GM18526 (cell line): ENCODE measurements at regions not wholly inside any gene's neighbourhood (a gene's known extent, or its start where the extent isn't known, plus 50 kb on each side); places are given as distances from the start of the nearest gene placed in this dataset.

ENCODE experiments used
- POLR2A ChIP-seq: IDR thresholded peaks from 3 replicates; pipeline ENCODE4 v1.6.1; 2011; ENCODE audit not compliant: insufficient read length; ENCODE audit errors: extremely low read depth

GRCh38 chr15:70432924-70433495, 330.3 kb downstream of the UACA start:
- TF ChIP-seq POLR2A: no peak

- no peak for TF ChIP-seq POLR2A
These were observed 331.5 kb downstream of the UACA start for GRCh38 chr15:70431854-70432253.

- TF ChIP-seq POLR2A: no peak
These were observed 332.4 kb upstream of the TLE3 start for GRCh38 chr15:70430069-70430468.

GRCh38 chr15:70429056-70429722, 331.5 kb upstream of the TLE3 start:
- no peak for TF ChIP-seq POLR2A

GRCh38 chr15:70428211-70428822, 330.6 kb upstream of the TLE3 start:
- TF ChIP-seq POLR2A: no peak

- TF ChIP-seq POLR2A: no peak
These were observed 329.7 kb upstream of the TLE3 start for GRCh38 chr15:70427167-70428120.

GRCh38 chr15:70426096-70426821, 328.5 kb upstream of the TLE3 start:
- TF ChIP-seq POLR2A: no peak

GRCh38 chr15:70424937-70425411, 327.3 kb upstream of the TLE3 start:
- TF ChIP-seq POLR2A: no peak

GRCh38 chr15:70423267-70423666, 325.6 kb upstream of the TLE3 start:
- TF ChIP-seq POLR2A: no peak

- TF ChIP-seq POLR2A: no peak
These were observed 324.6 kb upstream of the TLE3 start for GRCh38 chr15:70422342-70422741.

GRCh38 chr15:70420948-70421482, 323.3 kb upstream of the TLE3 start:
- TF ChIP-seq POLR2A: no peak

GRCh38 chr15:70420086-70420947, 322.6 kb upstream of the TLE3 start:
- no peak for TF ChIP-seq POLR2A

- no peak for TF ChIP-seq POLR2A
These were observed 321.2 kb upstream of the TLE3 start for GRCh38 chr15:70418943-70419342.

- no peak for TF ChIP-seq POLR2A
These were observed 319.8 kb upstream of the TLE3 start for GRCh38 chr15:70417535-70417934.
